ENCODE measurements at regions not wholly inside any gene's neighbourhood (a gene's known extent, or its start where the extent isn't known, plus 50 kb on each side); places are given as distances from the start of the nearest gene placed in this dataset.
"Not testable (repeated sequence)": the region's sequence is repeated elsewhere in the genome, so short reads cannot be mapped to it uniquely, and the experiment has no call there.

DNA sequence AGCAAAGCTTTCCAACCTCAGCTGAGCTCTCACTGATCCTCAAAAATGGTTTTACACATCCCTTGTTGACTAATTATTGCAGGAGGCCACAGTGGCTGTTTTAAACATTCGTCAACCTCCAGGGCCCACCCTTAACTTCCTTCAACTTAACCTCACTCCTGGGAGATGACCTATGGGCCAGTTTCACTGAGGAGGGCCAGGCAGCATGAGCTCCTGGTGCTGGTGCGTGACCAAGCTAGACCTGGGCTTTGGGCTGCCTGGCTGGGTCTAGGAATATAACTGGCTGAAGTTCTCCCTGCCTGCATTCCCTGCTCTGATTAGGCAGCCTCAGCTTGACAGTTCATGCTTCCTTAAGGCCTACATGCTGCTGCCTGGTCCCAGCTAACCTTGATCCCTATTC, 273.7 kb upstream of the ATP11B start:
- H3K27ac ChIP-seq (ENCODE audit: poor library complexity, severe bottlenecking), result no peak overlapping the region
- ATAC-seq (ENCODE audit: low read depth), result no peak
- H3K27me3 ChIP-seq (ENCODE audit: insufficient read depth, poor library complexity, severe bottlenecking), result no peaks in the 10 kb centered on the region
- no peak for DNase-seq (ENCODE audit: low spot score)
- H3K4me3 ChIP-seq (ENCODE audit: severe bottlenecking), result no peak overlapping the region
- H3K9me3 ChIP-seq (ENCODE audit: severe bottlenecking), result no peaks in the 10 kb centered on the region
- H3K36me3 ChIP-seq (ENCODE audit: low read depth), result no peaks in the 10 kb centered on the region
- H3K4me1 ChIP-seq (ENCODE audit: insufficient read depth, poor library complexity, severe bottlenecking), result no peaks in the 10 kb centered on the region
- TF ChIP-seq, protein P1, sequence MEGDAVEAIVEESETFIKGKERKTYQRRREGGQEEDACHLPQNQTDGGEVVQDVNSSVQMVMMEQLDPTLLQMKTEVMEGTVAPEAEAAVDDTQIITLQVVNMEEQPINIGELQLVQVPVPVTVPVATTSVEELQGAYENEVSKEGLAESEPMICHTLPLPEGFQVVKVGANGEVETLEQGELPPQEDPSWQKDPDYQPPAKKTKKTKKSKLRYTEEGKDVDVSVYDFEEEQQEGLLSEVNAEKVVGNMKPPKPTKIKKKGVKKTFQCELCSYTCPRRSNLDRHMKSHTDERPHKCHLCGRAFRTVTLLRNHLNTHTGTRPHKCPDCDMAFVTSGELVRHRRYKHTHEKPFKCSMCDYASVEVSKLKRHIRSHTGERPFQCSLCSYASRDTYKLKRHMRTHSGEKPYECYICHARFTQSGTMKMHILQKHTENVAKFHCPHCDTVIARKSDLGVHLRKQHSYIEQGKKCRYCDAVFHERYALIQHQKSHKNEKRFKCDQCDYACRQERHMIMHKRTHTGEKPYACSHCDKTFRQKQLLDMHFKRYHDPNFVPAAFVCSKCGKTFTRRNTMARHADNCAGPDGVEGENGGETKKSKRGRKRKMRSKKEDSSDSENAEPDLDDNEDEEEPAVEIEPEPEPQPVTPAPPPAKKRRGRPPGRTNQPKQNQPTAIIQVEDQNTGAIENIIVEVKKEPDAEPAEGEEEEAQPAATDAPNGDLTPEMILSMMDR (IDR thresholded peaks at IDR 0.05; ENCODE audit: poor library complexity, severe bottlenecking), result no peak

- DNase-seq (ENCODE audit: low spot score), result no peak
These were observed 272.0 kb upstream of the ATP11B start for GRCh38 chr3:182521339-182521738.

DNA sequence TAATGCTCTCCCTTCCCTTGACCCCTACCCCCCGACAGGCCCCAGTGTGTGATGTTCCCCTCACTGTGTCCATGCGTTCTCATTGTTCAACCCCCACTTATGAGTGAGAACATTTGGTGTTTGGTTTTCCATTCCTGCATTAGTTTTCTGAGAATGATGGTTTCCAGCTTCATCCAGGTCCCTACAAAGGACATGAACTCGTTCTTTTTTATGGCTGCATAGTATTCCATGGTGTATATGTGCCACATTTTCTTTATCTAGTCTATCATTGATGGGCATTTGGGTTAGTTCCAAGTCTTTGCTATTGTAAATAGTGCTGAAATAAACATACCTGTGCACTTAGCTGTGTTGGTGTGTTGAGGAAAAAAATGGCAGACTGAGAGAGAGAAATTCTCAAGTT, 269.9 kb upstream of the ATP11B start:
- not testable (repeated sequence) for H3K27ac ChIP-seq (ENCODE audit: poor library complexity, severe bottlenecking); H3K27me3 ChIP-seq (ENCODE audit: insufficient read depth, poor library complexity, severe bottlenecking); ATAC-seq (ENCODE audit: low read depth); H3K9me3 ChIP-seq (ENCODE audit: severe bottlenecking); H3K4me1 ChIP-seq (ENCODE audit: insufficient read depth, poor library complexity, severe bottlenecking); H3K36me3 ChIP-seq (ENCODE audit: low read depth); DNase-seq (ENCODE audit: low spot score); H3K4me3 ChIP-seq (ENCODE audit: severe bottlenecking)

More at GRCh38 chr3:182521339-182521738, 272.0 kb upstream of the ATP11B start:
- Histone ChIP-seq H3K4me3 (ENCODE audit: severe bottlenecking) (no peak overlapping the region), H3K27ac (ENCODE audit: poor library complexity, severe bottlenecking) (no peak overlapping the region), H3K36me3 (ENCODE audit: low read depth) (no peaks in the 10 kb centered on the region), H3K4me1 (ENCODE audit: insufficient read depth, poor library complexity, severe bottlenecking) (no peaks in the 10 kb centered on the region), H3K9me3 (ENCODE audit: severe bottlenecking) (no peaks in the 10 kb centered on the region), H3K27me3 (ENCODE audit: insufficient read depth, poor library complexity, severe bottlenecking) (no peaks in the 10 kb centered on the region)
- TF ChIP-seq, protein P1 (IDR thresholded peaks at IDR 0.05; ENCODE audit: poor library complexity, severe bottlenecking), result no peak
- no peak for ATAC-seq (ENCODE audit: low read depth)

DNA sequence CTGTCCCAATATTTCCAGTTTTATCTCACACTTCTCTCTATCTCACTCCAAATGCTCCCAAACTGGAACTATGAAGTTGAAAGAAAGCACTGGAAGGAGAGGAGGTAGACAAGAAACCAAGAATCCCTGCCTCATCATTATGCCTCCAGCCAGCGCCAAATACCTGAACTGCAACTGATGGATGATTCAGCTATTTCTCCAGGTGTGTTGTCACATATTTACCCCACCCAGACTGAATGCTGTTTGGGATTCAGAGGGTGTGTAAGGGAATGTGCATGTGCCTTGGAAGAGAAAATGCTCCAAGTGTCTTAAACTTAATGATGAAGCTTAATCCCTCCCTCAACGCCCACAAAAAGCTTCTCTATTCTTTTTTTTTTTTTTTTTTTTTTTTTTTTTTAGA, 269.5 kb upstream of the ATP11B start:
- no peak overlapping the region for H3K27ac ChIP-seq (ENCODE audit: poor library complexity, severe bottlenecking)
- no peaks in the 10 kb centered on the region for H3K36me3 ChIP-seq (ENCODE audit: low read depth)
- no peak for ATAC-seq (ENCODE audit: low read depth)
- no peak for DNase-seq (ENCODE audit: low spot score)
- no peaks in the 10 kb centered on the region for H3K9me3 ChIP-seq (ENCODE audit: severe bottlenecking)
- H3K4me3 ChIP-seq (ENCODE audit: severe bottlenecking), result no peak overlapping the region
- H3K27me3 ChIP-seq (ENCODE audit: insufficient read depth, poor library complexity, severe bottlenecking), result no peaks in the 10 kb centered on the region
- H3K4me1 ChIP-seq (ENCODE audit: insufficient read depth, poor library complexity, severe bottlenecking), result peaks cover 7% of the 10 kb centered on the region
- TF ChIP-seq, protein P1 (IDR thresholded peaks at IDR 0.05; ENCODE audit: poor library complexity, severe bottlenecking), result no peak

DNA sequence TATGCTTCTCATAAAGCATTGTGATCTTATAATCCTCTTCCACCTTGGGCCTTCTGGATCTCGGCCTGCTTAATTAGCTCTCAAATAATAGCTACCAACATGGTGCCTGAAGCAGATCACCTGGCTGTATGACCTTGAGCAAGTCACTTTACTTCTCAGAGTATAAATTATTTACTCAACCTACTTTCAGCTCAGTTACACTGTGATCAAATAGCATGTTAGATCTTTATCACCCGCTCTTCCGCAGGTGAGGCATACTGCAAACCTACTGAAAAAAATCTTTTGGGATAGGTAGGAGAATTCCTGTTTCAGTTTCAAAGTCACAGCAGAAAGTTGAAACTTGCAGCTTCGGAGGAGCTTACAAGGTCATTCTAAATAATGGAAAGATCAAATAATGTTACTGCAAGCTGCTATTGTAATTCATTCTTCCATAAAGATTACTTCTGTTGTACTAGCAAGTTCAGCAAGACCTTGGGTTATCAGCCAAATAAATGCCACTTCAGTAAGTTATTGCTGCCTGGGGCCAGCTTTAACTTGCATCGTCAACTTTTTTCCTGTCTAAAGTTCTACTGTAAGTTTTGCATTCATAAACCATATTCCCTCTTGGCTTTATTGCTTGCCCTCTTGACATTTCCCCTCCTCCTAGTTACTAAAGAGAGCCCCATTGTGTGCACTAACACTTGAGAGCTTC, 268.4 kb upstream of the ATP11B start:
- Histone ChIP-seq H3K4me1 (ENCODE audit: insufficient read depth, poor library complexity, severe bottlenecking) (peaks cover 7% of the 10 kb centered on the region), H3K27me3 (ENCODE audit: insufficient read depth, poor library complexity, severe bottlenecking) (no peaks in the 10 kb centered on the region), H3K36me3 (ENCODE audit: low read depth) (no peaks in the 10 kb centered on the region), H3K9me3 (ENCODE audit: severe bottlenecking) (no peaks in the 10 kb centered on the region), H3K27ac (ENCODE audit: poor library complexity, severe bottlenecking) (no peak overlapping the region), H3K4me3 (ENCODE audit: severe bottlenecking) (no peak overlapping the region)
- TF ChIP-seq, protein P1 (IDR thresholded peaks at IDR 0.05; ENCODE audit: poor library complexity, severe bottlenecking), result no peak
- no peak for DNase-seq (ENCODE audit: low spot score)
- no peak for ATAC-seq (ENCODE audit: low read depth)

All from RWPE2 (cell line).